ENCODE measurements at regions not wholly inside any gene's neighbourhood (a gene's known extent, or its start where the extent isn't known, plus 50 kb on each side); places are given as distances from the start of the nearest gene placed in this dataset.
"Not testable (repeated sequence)": the region's sequence is repeated elsewhere in the genome, so short reads cannot be mapped to it uniquely, and the experiment has no call there.

DNA sequence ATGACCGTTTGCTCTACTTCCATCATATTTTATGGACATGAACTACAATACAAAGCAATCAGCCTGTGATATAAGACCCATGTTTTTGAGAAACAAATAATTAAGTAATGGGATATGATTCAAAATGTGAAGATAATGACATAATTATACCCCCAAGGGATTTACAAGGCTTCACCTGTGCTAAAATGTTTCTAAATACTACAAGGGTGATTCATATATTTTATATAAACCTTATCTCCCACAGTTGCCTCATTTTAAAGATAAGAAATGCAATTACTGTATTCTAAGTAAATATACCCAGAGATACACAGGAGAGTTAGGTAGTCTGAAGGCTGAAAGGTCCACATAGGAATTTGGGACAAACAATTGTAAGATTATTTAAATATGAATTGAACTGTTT lies 662.0 kb upstream of the CHD1 start:
- DNase-seq (ENCODE audit: low read depth in 2 of 2), result no peak

DNA sequence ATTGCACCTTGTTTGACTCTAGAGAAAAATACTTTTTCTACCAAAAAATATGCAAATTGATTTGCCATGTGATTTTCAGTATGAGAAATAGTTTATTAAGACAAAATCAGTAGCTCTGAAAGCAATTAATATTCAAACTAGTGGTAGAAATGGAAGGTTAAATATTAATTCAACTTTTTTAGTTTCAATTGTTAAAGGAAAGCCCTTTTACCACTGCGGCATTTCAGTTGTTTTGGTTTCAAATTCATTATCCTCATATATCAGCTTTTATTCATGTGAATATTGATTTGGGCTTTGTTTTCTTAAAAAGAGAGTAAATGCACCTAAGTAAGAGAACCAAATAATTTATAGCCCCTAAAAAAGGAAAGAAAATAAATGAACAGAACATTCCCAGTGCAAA lies 660.6 kb upstream of the CHD1 start:
- no peak for DNase-seq (ENCODE audit: low read depth in 2 of 2)

DNA sequence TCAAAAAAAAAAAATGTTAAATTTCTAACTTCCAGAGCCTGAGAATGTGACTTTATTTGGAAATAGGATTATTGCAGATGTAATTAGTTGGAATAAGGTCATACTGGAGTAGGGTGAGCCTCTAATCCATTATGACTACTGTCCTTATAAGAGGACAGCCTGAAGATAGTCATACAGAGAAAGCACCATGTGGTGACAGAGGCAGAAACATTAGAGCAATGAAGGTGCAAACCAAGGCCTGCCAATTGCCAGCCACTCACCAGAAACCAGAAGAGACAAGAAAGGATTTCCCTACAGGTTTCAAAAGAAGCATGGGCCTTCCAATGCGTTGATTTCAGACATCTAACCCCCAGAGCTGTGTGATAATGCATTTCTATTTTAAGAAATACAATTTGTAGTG lies 659.2 kb upstream of the CHD1 start:
- DNase-seq (ENCODE audit: low read depth in 2 of 2), result no peak

DNA sequence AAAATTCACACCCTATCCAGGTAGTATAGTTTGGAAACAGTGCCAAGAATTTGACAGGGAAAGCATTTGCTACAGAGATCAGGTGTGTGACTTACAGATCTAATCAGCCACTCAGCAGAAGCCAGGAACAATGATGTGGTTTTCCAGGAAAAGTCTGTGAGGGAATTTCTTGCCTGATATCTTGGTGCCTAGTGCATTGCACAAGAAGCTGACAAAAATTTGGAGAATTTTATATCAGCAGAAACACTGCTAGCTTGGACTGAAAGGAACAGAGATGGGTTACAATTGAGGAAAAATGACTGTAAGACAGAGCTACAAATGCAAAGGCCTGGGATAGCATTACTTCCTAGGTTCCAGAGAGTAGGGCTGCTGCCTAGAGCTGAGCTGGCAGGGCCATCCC lies 658.1 kb upstream of the CHD1 start:
- no peak for DNase-seq (ENCODE audit: low read depth in 2 of 2)

DNA sequence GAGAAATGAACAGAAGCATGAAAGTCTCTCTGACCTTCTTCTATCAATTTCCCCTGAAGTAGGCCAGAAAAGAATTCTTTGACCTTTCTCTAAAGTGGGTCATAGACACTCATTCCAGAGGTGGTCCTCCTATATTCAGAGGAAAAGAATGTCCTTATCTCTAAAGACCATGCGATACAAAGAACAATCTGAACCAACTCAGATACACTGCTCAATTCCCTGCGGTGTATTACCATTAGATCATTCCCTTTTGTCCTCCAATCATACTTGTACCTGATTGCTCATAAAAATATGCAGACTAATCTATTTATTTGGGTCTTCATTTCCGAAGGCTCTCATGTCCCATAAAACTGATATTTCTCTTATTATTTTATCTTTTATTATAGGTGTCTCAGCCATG lies 652.4 kb upstream of the CHD1 start:
- not testable (repeated sequence) for DNase-seq (ENCODE audit: low read depth in 2 of 2)

DNA sequence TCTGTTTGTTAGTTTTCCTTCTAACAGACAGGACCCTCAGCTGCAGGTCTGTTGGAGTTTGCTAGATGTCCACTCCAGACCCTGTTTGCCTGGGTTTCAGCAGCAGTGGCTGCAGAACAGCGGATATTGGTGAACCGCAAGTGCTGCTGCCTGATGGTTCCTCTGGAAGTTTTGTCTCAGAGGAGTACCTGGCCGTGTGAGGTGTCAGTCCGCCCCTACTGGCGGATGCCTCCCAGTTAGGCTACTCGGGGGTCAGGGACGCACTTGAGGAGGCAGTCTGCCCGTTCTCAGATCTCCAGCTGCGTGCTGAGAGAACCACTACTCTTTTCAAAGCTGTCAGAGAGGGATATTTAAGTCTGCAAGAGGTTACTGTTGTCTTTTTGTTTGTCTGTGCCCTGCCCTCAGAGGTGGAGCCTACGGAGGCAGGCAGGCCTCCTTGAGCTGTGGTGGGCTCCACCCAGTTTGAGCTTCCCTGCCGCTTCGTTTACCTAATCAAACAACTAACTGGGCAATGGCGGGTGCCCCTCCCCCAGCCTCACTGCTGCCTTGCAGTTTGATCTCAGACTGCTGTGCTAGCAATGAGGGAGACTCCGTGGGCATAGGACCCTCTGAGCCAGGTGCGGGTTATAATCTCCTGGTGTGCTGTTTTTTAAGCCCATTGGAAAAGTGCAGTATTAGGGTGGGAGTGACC lies 634.3 kb upstream of the CHD1 start:
- not testable (repeated sequence) for DNase-seq (ENCODE audit: low read depth in 2 of 2)

DNA sequence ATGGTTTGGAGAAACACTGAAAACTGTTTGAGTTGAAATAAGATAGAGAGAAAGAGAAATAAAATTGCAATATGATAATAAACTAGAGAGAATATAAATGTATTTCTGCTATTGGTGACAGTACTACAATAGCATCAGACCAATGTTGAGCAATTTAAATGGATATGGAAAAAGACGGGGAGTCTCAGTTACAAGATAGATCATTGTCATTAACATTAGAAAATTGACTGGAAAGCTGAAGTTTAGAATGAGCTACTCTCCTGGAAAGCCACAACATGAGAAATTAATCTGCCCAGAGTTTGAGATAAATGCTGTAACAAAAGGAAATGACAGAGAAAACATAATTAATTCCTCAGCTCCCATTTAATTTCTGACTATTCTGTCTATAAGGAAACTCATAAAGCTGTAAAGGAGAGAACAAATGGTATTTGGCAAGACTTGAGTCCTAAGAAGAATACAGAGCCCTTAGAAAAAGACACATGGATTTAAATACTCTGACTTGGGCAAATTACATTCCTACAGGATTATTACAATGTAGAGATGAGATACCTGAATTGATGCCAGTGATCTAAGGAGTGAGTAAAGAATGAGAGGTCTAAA lies 624.5 kb upstream of the CHD1 start:
- no peak for DNase-seq (ENCODE audit: low read depth in 2 of 2)

DNA sequence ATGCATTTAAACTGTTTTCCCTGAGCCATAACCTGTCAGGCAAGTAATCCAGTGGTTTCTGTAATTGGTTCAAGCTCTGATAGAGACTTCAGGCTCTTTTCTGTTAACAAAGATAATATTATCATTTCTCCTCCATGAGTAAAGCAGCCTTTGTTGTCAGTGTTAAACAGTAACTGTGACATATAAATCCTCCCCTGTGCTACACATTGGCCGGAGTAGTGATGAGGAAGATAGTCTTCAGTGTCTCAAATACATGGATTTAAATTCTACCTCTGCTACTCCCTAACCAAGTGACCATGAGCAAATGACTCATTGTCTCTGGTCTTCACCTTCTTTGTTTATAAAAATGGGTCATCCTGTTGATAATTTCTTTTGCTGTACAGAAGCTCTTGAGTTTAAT lies 615.5 kb upstream of the CHD1 start:
- DNase-seq (ENCODE audit: low read depth in 2 of 2), result no peak

DNA sequence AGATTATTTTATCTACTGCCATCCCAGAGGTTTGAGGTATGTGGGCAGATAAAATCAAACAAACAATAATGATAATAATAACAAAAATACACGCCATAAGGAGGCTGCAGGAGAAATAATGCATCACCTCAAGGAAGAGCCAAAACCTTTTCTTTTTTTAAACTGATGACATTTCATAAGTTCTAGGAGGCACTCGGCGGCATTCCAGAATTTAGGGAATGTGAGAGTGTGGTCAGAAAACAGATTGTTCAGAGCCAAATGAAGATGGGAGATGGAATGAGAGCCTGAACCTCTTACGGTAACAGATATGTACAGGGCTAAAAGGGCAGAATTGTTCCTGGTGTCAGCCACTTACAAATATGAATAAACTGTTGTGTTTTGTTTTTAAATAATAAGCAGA lies 615.0 kb upstream of the CHD1 start:
- no peak for DNase-seq (ENCODE audit: low read depth in 2 of 2)

DNA sequence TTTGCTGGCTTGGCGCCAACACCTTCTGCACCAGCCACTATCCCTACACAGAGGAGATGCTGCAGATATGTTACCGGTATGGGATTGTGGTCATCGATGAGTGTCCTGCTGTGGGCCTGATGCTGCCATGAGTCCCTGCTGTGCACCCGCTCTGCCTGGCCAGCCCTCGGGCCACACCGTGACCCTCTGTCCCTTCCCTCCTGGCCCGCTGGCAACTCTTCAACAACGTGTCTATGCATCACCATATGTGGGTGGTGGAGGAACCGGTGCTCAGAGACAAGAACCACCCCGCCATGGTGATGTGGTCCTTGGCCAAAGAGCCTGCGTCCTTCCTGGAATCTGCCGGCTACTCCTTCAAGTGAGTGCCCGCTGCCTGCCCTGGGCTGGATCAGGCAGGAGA lies 605.4 kb upstream of the CHD1 start:
- not testable (repeated sequence) for DNase-seq (ENCODE audit: low read depth in 2 of 2)

DNA sequence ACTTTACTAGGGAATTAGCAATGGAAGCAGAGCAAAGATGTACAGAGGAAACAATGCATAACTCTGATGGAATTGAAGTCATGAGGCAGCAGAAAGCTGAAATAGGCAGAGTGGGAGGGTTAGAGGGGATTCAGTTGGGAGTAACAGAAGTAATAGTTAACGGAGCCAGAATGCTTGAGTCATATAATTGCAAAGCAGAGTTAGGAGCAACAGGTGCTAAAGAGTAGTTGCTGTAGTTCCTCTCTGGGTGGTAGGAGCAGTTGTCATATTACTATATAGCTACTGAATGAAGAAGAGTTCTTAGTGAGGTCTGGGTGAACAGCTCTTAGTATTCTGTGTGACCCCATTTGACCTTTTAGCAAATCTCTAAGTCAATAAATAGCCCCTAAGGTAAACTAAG lies 592.9 kb upstream of the CHD1 start:
- DNase-seq (ENCODE audit: low read depth in 2 of 2), result not testable (repeated sequence)

DNA sequence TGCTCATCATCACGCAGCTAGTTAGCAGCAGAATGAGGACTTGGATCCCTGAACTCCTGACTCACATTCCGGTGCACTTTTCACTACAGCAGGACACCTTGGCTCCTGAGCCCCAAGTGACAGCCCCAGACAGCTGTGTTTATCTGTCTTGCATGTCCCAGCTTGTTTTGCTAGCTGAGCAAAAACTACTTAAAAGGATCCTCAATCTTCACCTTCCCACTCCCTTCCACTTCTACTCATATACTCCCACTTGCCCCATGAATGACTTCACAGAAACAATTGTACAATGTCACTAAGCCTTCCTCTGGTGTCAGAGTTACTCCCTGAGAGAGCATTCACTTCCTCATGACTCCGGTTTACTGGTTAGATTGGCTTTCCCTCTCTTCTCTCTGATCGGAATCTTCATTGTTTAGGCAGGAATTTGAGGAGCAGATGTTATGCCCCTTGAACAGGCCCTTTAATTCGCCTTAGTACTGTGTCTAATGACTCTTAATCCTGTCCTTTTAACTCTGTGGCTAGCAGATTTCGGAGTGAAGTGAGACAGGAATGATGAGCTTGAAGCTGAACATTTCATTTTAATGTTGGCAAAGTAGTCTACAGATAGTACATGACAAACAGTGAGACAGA lies 587.2 kb upstream of the CHD1 start:
- not testable (repeated sequence) for DNase-seq (ENCODE audit: low read depth in 2 of 2)

DNA sequence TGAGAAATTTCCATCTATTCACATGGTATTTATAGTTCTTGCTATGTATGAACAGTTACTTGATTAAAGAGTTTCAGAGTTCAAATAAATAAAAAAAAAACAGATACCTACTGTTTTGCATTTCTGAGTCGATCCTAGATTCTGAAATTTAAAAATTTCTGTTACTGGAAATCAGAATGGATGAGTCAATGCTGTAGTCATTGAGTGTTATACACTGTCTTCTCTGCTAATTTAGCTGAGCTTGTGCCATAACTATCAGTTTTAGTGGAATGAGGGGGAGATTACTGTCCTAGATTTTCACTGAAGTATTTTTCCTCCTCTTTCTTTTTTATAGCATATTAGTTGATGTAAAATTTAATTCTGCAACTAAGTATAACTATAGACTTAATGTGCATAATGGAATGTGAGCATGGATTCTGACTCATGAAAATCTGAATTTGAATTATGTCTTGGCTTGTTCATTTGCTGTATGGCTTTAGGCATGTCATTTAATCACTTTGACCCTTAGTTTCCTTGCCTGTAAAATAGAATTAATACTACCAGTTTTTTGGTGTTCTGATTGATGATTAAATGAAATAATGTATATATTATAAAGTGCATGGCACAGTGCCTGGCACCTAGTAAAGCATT lies 581.5 kb upstream of the CHD1 start:
- not testable (repeated sequence) for DNase-seq (ENCODE audit: low read depth in 2 of 2)

DNA sequence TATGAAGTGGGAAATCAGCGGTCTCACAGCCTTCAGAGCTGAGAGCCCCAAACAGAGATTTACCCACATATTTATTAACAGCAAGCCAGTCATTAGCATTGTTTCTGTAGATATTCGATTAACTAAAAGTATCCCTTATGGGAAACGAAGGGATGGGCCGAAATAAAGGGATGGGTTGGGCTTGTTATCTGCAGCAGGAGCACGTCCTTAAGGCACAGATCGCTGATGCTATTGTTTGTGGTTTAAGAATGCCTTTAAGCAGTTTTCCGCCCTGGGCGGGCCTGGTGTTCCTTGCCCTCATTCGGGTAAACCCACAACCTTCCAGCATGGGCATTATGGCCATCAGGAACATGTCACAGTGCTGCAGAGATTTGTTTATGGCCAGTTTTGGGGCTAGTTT lies 580.3 kb upstream of the CHD1 start:
- DNase-seq (ENCODE audit: low read depth in 2 of 2), result not testable (repeated sequence)

DNA sequence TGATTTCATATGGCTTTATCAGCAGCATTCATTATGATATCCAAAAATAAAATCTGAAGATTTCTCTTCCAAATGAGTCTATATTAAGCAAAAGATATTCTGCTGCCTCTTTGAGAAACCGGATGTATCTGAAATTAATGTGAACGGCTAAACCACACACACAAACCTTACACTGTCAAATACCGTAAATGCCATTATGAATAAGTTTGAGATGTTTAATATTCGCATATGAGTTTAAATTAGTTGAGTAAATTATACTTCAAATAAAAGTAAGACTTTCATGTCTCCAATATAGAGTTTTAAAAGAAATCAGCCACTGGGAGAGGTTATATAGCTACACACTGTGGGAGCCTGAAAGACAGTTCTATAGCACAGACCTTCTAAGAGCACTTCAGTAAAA lies 566.6 kb upstream of the CHD1 start:
- not testable (repeated sequence) for DNase-seq (ENCODE audit: low read depth in 2 of 2)

DNA sequence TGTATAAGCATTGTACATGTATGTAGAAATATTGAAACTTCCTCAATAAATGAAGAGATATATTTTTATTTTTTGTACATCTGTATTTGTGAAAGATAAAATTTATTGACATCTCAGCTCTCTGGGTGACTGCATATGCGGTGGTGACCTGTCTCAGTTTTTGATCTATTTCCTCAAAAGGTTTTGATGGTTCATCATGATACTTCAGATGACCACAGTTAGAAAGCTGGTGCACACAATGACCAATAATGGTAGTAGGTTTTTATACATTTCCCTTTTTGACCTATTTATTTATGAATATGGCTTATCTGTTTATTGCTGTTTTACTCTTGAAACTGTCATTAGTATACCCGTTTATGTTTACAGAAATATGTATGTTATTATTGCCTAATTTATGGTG lies 549.6 kb upstream of the CHD1 start:
- not testable (repeated sequence) for DNase-seq (ENCODE audit: low read depth in 2 of 2)

DNA sequence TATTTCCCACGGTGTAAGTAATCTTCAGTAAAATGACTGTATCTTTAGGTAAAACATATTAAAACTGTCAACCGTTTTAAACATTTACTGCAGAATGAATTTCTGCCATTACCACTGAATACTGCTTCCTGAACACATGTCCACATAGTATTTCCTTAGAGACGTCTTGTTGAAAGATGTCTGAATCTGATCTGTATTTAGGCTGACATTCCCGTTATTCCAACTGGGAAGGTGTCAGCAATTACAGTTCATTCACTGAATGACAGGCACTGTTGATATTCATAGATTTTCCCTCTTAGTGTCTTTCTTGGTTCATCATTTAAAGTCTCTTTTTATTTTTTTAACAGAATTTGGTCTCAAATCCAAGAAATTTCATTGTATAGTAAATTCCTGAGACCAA lies 544.5 kb upstream of the CHD1 start:
- not testable (repeated sequence) for DNase-seq (ENCODE audit: low read depth in 2 of 2)

DNA sequence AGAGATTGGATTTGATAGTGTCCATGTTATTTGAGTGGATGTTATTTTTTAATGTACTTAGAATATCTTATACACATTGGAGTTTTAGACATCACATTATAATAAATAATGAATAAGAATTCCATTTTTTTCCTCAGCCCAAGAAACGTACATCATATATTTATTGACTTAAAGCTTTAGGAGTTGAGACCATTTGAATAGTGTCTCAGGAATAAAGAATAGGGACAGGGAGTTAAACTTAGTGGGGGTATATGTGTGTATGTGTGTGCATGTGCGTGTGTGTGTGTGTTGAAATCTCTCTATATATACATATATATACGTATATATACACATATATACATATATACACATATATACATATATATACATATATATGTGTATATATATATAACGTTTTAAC lies 542.9 kb upstream of the CHD1 start:
- DNase-seq (ENCODE audit: low read depth in 2 of 2), result not testable (repeated sequence)

DNA sequence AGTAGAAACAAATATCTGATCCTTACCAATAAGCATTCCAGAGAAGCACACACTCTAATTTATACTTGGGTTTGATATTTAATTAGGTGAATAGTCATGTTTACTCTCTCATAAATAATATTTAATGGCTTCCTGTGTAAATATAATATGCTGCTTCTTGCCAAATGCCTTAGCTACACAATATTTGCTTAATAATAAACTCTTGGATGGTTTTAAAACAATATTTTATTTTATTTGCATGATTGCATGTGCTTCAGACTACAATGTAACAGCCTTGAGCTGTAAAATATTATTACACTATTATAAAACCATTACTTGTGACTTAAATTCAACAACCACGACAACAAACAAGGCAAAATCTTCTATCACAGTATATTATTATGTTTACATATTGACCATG lies 542.4 kb upstream of the CHD1 start:
- not testable (repeated sequence) for DNase-seq (ENCODE audit: low read depth in 2 of 2)

DNA sequence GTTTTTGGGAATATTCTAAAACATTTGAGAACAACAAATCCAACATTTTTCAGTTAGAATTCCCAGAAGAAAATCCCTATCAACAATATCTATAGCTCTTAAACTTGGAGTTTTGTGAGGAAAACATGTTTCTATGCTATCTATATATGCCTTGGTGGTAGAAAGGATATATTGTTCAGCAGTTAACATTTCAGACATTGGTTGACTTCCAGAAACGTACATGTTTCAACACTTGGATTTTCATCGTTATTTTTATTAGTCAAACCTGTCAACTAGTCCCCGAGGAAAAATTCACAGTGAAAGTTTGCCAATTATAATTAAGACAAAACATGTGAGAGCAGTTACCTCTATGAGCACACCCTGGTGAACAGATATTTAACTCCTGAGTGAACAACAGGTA lies 541.8 kb upstream of the CHD1 start:
- not testable (repeated sequence) for DNase-seq (ENCODE audit: low read depth in 2 of 2)

DNA sequence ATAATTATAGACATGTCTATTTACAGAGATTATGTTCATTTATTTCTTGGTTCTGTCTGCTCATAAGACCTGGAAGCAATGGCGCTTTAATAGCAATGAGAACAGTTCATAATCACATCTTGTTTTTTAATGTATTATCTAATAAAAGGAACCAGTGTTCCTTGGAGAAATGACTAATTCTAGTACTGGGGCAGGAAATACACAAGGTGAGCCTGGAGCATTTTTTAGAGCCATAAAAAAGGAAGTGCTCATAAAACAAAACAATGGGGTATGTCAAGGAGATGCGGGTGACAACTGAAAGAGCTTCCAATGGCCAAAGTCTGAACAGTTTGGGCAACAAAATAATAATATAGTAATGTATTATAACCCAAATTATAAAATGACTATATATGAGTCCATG lies 531.9 kb upstream of the CHD1 start:
- DNase-seq (ENCODE audit: low read depth in 2 of 2), result no peak

DNA sequence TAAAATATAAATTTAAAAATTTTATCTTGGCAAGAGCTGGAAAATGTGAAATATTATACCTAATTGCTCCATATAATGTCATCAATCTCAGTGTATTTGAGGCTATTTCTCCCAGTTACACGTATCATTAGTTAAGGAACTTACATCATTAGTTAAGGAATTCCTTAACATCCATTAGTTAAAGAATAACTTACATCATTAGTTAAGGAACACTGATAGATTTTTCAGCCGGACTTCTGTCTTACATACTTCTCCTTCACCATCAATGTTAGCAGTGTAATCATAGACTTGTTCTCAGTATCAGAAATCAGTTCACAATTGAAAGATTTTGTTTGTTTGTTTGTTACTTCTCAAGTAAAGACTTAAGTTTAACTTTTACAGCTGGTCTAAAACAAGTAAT lies 524.4 kb upstream of the CHD1 start:
- DNase-seq (ENCODE audit: low read depth in 2 of 2), result no peak

DNA sequence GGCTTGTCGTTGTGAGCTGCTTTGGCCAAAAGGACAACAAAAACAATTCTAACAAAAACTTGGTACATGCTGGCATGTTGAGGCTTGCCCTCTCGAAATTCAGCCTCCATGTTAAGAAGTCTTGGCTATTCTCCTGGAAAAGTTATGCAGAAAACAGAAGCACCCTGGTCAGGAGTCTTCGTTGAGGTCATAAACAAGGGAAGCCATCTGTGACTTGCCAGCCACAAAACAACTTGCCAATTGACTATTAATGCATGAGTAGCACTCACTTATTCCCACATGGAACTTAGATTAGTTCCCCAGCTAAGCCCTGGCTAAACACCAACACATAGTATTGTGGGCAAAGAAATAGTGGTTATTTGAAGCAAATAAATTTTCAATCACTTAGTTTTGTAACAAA lies 521.0 kb upstream of the CHD1 start:
- no peak for DNase-seq (ENCODE audit: low read depth in 2 of 2)

Data from stimulated activated CD4-positive, alpha-beta T cell treated with anti-CD3 and anti-CD28 coated beads, Interleukin-12 subunit alpha, Interleukin-12 subunit beta, amount 100 ng/mL, for 24 hours (primary cell).